GM21526 (cell line): ENCODE measurements at regions not wholly inside any gene's neighbourhood (a gene's known extent, or its start where the extent isn't known, plus 50 kb on each side); places are given as distances from the start of the nearest gene placed in this dataset.

Source experiments
- ATAC-seq: cut with Tn5 transposase; IDR thresholded peaks from one replicate; pipeline ENCODE4 v1.9.1; 2021; ENCODE audit warnings: moderate library complexity; ENCODE audit not compliant: unreplicated experiment, low FRiP score

DNA sequence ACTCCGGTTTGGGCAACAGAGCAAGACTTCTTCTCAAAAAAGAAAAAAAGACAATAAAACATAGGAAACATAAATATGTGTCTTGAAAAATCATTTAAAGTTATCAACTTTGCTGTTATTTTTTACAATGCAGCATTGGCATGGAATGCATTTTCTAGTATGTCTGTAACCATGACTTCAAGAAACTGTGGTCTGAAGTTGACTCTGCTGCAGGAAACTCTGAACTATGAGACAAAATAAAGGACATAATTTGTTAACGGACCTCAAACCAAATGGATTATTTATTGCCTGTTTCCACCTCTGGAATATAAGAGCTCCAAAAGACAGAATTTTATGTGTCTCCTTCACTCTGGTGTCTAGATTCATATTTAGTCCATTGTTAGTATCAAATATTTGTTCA is 79.1 kb downstream of the TRIB2 start:
- no peak for ATAC-seq

- ATAC-seq, result no peak
Measured at GRCh38 chr2:12796657-12797056, 79.9 kb downstream of the TRIB2 start.

DNA sequence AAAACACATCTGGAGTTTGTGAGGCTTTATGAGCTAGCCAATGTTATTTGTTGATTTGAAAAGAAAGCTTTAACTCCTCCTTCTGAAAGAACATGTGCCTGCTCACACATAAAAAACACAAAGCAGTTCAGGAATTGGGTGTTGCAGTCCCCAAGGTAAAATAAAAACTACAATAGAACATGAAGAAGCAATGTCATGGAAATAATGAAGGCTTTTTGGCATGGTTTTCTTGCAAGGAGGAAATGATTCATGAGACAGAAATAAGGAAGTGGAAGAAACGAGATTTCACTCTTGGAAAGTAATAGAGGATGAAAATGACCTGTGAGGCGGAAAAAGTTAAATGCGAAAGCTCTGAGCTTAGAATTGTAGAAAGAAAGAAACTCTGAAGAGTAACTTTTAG is 81.1 kb downstream of the TRIB2 start:
- ATAC-seq, result no peak

GRCh38 chr2:12803607-12804006 is 86.9 kb downstream of the TRIB2 start:
- no peak for ATAC-seq

DNA sequence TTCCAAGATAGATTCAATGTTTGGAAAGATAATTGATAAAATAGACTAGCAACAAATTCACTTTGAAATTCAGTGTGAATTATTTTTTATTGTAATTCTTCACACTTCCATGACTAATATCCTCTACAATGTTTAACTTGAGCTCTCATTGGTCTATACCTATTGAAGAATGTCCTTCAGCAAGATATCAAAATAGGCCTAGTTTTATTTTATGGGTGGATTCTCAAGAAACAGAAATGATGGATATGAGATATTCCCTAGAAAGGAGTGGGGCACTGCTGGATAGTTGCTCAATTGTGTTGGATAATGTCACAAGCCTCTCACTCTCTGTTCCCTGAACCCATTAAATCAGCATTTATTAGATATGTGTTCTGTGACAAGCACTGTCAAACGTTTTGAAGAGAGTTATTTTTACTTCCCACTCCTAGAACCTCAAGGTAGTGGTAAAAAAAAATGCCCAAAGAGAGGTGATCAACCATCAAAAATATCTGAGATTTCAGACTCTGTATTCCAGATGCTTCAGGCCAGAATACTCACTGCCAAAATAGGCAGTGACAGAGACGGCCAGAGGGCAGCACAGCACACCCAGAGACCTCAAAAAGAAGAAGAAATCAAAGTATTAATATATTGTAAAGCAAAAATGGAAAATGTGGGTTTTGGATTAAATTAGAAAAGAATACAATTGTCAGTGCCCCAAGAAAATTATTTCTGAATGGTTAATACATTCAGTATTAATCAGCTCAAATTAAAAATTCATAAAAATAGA is 87.5 kb downstream of the TRIB2 start:
- no peak for ATAC-seq

DNA sequence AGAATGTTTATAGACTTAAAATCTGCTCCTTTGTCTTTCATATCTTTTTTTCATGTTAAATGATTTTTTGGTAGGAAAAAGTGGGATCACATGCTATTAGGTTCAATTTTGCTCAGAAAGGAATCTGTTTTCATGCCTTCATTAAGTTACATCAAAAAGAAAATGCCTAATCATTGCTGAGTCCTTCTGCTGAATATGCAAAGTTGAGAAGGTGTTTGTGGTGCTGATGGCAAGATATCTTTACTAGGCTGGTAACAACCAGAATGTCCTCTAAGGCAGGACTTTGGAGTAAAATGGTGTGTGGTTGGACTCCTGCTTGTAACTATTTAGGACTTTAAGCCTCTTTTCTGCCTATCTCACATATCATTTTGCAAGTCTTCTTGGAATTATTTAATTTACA is 88.3 kb downstream of the TRIB2 start:
- no peak for ATAC-seq

DNA sequence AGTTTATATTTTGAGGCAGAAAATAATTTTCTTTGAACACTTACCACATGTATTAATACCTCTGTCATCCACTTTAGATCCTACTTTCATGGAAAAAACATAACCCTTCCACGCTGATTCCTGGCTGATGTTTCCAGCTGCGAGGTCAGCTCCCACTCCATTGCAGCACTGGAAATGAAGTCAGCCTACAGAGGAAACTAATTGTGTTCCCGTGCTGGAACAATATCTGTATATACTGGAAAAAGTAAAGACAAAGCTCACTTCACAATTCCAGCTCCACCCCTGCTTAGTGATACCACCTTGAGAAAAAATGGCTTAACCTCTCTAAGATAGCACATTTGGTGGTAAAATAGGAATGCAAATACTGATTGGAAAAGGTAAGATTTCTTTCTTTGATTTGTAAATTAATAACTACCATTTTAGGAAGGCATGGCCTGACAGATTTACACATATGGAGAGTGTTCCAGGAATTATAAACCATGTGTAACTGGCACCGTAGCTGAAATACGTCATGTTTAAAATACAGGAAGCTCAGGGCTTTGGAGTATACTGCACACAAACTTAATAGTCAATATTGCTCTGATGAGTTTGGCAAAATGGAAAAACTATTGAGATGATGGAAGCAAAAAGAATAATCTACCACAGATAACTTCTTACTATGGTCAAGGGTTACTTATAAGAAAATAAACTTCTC is 90.0 kb downstream of the TRIB2 start:
- no peak for ATAC-seq

GRCh38 chr2:12807907-12808810 is 91.4 kb downstream of the TRIB2 start:
- ATAC-seq, result no peak

DNA sequence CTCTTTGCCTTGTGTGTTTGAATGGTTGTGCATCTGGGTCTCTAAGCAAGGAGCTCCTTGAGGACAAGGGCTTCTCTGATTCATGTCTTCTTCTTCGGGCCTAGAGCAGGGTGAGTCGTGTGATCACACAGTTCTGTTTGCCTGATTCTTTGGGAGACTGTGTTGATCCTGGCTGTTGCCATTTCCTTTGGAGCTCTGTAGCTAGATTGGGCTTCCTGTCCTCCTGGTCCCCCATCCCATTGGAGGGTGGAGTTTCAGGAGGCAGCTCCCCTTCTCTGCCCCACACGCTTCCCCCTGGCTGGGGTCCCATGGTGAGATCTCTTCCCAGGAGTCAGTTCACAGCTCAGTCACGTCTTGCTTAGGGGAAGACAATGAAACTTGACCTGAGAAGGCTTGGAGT is 92.8 kb downstream of the TRIB2 start:
- no peak for ATAC-seq

- ATAC-seq, result no peak
Measured at GRCh38 chr2:12811916-12812315, 95.2 kb downstream of the TRIB2 start.

- no peak for ATAC-seq
Measured at GRCh38 chr2:12813166-12813565, 96.4 kb downstream of the TRIB2 start.

- ATAC-seq, result no peak
Measured at GRCh38 chr2:12816379-12817306, 99.9 kb downstream of the TRIB2 start.

DNA sequence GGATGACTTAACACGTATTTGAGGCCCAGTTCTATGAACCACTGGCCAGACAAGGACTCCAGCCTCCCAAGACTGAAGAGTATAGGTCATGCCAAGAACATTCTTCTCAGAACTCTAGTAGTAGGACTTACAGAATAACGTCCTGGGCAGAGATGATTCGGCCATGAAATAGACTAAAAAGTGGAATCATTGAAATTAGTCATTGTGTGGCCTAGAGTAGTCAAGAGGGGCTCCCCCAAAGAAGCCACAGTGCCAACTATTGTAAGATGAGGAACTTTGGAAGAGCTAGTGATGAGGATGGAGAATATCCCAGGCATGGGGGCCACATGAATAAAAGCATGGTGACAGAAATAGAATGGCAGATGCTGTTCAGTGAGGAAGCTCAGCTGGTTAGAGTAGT is 101.1 kb downstream of the TRIB2 start:
- no peak for ATAC-seq

- ATAC-seq, result no peak
Measured at GRCh38 chr2:12818416-12819102, 101.8 kb downstream of the TRIB2 start.

GRCh38 chr2:12819103-12819475 is 102.4 kb downstream of the TRIB2 start:
- no peak for ATAC-seq

GRCh38 chr2:12819721-12820120 is 103.0 kb downstream of the TRIB2 start:
- ATAC-seq, result no peak

- no peak for ATAC-seq
Measured at GRCh38 chr2:12821656-12822055, 104.9 kb downstream of the TRIB2 start.

GRCh38 chr2:12824351-12824777 is 107.6 kb downstream of the TRIB2 start:
- ATAC-seq, result no peak

- ATAC-seq, result no peak
Measured at GRCh38 chr2:12824778-12825379, 108.1 kb downstream of the TRIB2 start.
